T-helper 1 cell (primary cell): ENCODE measurements at regions not wholly inside any gene's neighbourhood (a gene's known extent, or its start where the extent isn't known, plus 50 kb on each side); places are given as distances from the start of the nearest gene placed in this dataset.

Experiments
- DNase-seq, 5 donors: peaks; one replicate each; pipeline ENCODE4 v3.0.0-alpha.2; 2012 to 2020

DNA sequence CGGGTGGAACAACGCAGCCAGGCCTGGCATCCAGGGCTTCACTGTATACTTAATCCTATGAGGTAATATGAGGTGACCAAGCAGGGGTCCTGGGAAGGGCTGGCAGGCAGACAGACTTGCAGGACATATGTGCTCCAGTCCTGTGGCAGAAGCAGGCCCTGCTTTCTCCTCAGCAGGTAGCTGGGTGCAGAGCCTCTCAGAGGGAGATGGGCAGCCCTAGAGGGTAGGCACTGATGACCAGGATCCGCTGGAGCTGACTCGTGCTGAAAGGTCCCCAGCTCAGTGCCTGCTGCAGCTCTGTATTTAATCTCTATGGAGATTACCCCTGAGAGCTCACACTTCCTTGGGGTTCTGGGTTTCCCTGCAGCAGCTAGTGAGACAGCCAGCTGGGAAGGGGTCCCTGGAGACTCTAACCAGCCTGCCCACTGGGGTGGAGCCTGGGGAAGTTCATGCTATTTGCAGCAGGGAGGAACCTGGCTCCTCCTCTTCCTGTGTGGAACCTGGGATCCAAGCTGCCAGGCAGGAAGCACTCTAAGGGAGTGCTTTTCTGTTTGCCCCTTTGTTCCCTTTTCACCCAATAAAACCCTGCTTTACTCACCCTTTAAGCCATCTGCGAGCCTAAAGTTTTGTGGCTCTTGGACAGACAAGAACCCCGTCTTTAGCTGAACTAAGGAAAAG is 339.2 kb downstream of the DCAF12L2 start:
- no peak for DNase-seq

DNA sequence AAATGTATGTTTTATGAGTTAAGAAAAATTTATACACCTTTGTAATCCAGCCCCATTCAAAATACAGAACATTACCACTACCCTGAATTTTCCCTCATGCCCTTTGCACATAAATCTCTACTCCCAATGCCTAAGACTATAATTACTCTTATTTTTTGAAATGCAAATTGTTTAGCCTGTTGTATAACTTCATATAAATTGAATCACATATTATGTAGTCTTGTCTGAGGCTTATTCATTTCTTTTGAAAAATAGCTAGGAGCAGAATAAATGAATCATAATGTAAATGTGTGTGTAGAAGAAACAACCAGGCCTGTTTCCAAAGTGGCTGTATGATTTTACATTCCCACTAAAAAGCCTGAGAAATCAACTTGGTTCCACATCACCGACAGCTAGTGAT is 319.8 kb downstream of the DCAF12L2 start:
- no peak for DNase-seq

DNA sequence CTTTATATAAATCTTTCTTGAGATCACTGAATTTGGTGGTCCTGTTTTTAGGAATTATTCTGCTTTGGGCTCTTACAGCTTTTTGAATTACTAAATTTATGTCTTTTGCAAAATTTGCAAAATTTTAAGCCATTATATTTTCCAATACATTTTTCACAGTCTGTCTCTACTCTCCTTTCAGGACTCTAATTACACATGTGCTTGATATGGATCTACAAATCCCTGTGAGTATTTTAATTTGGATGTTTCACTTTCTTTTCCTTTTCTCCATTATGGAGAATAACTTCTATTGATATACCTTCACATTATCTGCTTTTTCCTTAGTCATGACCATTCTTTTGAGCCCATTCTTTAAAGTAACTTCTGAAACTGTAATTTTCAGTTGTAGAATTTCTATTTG is 315.4 kb downstream of the DCAF12L2 start:
- DNase-seq: no peak

GRCh38 chrX:125883169-125883568 is 282.9 kb downstream of the DCAF12L2 start:
- DNase-seq: no peak

DNA sequence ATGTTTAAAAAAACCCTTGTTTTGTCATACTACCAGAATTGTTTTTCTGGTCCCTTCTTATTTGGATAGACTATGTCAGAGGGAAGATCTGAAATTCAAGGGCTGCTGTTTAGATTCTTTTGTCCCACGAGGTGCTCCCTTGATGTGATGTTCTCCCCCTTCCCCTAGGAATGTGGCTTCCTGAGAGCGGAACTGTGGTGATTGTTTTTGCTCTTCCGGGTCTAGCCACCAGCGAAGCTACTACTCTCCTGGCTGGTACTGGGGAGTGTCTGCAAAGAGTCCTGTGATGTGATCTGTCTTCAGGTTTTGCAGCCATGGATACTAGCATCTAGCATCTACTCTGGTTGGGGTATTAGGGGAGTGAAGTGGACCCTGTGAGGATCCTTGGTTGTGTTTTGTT is 271.1 kb downstream of the DCAF12L2 start:
- no peak for DNase-seq

- no peak for DNase-seq
Observed at GRCh38 chrX:125895518-125895917, 270.6 kb downstream of the DCAF12L2 start.

- DNase-seq: no peak
Observed at GRCh38 chrX:125926295-125926694, 239.8 kb downstream of the DCAF12L2 start.

DNA sequence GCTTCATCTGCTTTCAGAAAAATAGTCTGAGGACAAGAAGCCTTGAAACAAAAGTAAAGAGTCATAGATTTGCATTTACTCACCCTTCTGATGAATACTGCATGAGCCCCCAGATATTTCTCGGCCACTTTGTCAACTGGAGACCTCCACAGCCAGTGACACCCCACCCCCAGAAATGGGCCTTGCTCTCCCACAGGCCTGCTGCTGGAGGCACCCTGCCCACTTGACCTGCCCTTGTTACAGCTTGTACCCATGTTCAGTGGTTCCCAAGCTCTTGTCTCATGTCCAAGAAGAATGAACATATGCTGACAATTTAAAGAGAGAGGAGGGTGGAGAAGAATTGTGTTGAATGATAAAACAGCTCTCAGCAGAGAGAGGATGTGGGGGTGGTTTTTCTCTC is 225.1 kb downstream of the DCAF12L2 start:
- no peak for DNase-seq

DNA sequence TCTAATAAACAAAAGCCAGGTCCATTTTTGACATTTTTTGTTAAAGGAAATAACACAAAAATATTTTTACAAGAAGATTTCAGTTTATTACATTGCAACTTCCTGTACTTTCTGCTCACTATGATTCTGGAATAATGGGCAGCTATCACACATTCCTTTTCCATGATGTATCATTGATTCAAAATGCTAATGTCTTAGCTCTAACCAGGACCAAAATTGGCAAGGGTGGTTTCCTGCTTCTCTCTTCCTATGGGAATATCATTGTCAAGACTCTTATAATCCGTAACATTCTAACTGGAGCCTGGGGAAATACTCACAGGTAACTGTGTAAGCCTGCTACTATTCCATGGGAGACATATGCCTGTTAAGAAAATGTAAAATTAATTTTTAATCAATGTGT is 218.6 kb downstream of the DCAF12L2 start:
- DNase-seq: no peak

DNA sequence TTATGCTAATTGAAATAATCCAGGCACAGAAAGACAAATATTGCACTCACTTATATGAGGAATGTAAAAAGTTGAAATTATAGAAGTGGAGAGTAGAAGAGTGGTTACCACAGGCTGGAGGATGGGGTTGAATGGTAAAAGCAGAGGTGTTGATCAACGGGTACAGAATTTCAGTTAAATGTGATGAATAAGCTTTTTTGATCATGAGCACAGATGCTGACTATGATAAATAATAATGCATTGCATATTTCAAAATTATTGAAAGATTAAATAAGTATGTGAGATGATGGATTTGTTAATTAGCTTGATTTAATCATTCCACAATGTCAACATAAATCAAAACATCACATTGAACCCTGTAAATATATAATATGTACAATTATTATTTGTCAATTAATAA is 213.1 kb downstream of the DCAF12L2 start:
- no peak for DNase-seq

- no peak for DNase-seq
Observed at GRCh38 chrX:125953814-125954213, 212.3 kb downstream of the DCAF12L2 start.

- no peak for DNase-seq
Observed at GRCh38 chrX:125954236-125954635, 211.9 kb downstream of the DCAF12L2 start.

DNA sequence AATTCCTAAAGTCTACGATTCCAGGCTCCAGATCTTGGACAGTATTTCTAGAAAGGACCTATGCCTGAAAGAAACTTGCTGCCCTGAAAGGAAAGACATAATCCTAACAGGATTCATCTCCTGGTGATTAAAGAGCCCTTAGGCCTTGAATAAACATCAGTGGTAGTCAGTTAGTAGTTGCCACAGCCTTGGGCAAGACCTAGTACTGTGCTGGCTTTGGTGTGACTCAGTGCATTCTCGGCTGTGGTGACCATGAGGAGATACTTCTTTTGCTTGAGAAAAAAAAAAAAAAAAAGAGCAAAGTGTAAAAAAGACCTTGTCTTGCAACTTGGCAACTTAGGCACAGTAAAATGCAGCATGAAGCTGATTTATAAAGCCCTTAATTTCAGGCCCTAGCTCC is 188.2 kb downstream of the DCAF12L2 start:
- no peak for DNase-seq

- no peak for DNase-seq
Observed at GRCh38 chrX:125998432-125998831, 167.7 kb downstream of the DCAF12L2 start.

DNA sequence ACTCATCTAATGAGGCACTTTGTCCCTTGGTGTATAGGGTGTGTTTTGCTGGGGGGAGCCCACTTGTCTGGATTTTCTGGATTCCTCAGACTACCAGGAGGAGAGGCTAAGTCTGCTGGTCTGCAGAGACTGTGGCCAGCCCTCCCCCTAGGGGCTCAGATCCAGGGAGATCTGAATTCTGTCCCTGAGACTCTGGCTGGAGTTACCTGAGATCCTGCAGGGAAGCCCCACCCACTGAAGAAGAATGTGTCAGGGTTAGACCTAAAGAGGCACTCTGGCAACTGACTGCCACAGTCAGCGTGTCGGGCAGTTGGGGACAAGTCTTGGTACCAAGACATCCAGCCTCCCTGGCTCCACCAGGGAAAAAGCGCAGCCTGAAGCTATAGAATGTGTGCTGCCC is 138.9 kb downstream of the DCAF12L2 start:
- no peak for DNase-seq

DNA sequence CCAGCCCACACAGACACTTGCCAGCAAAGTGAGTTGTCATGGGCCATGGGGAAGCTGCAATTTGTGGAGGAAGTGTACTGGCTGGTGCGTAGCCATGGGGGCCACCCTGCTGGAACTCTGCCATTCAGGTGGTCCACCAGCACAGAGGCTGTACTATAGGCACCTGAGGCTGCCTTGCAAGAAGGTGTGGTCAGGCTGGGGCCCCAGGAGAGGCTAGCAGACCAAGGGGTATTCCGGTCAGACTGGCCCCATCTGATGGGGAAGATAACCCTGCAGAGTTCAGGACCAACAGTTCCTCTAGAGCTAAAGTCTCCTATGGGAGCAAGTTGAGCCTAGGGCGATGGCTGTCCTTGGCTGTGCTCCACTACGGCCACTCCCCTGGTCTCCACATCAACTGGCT is 136.1 kb downstream of the DCAF12L2 start:
- DNase-seq: no peak

DNA sequence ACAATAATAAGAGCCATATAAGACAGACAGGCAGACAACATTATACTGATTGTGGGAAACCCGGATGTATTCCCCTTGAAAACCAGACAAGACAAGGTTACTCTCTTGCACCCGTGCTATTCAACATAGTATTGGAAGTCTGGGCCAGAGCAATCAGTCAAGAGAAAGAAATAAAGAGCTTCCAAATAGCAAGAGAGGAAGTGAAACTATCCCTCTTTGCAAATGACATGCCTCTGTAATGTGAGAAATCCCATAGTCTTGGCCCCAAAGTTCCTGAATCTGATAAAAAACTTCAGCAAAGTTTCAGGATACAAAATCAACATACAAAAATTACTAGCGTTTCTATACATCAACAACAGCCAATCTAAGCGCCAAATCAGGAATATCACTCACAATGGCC is 102.1 kb downstream of the DCAF12L2 start:
- DNase-seq: no peak

- DNase-seq: no peak
Observed at GRCh38 chrX:126064901-126065541, 101.1 kb downstream of the DCAF12L2 start.

GRCh38 chrX:126065901-126066660 is 100.0 kb downstream of the DCAF12L2 start:
- DNase-seq: no peak
